Endothelial cell of umbilical vein (primary cell): ENCODE measurements at regions not wholly inside any gene's neighbourhood (a gene's known extent, or its start where the extent isn't known, plus 50 kb on each side); places are given as distances from the start of the nearest gene placed in this dataset.

Experiments used
- BruUV-seq: library from RNA; stranded (reverse); fragments of 400-500 nt; replicated peaks from 2 replicates; lab custom pipeline; 2021; lab: Mats Ljungman, UMichigan
- CTCF ChIA-PET: fragments of 300-600, 350-600 bp; sonication (Branson Sonifier 250); formaldehyde crosslinking; loops from one replicate; lab custom pipeline; 2021; ENCODE audit warnings: antibody characterized with exemption, inconsistent platforms; lab: Charles Lee
- POLR2A ChIA-PET: fragments of 300-600, 350-600 bp; sonication (Branson Sonifier 250); formaldehyde crosslinking; loops from one replicate; lab custom pipeline; 2021; ENCODE audit warnings: antibody characterized with exemption, inconsistent platforms; lab: Charles Lee
- DNase-seq: peaks from one replicate; pipeline ENCODE4 v3.0.0-alpha.2; 2011; ENCODE audit warnings: low read depth, low spot score
- FAIRE-seq: peaks from 2 replicates; lab custom pipeline; 2011; peaks lifted over from hg19 to GRCh38; lab: Jason Lieb, UNC
- H2AFZ ChIP-seq: 2 replicates; pipeline ENCODE4 v1.6.0; 2012; ENCODE audit warnings: low read depth, low read length, control low read depth, inconsistent platforms
- H3K27ac ChIP-seq: 2 replicates; pipeline ENCODE4 v1.5.1; 2011; ENCODE audit warnings: low read depth, mild to moderate bottlenecking, control low read depth, low read length, moderate library complexity; ENCODE audit not compliant: insufficient read depth
- H3K27me3 ChIP-seq, 2 experiments: 2 replicates each; pipeline versions ENCODE4 v1.6.0 to v1.6.1; 2011; ENCODE audit warnings: low read length in 2 of 2, mixed read lengths in 1 of 2; ENCODE audit not compliant: control insufficient read depth in 2 of 2, insufficient read depth in 2 of 2
- H3K36me3 ChIP-seq, 2 experiments: 2 replicates in 1 of 2; 3 replicates in 1 of 2; pipeline ENCODE4 v1.5.1; 2011; ENCODE audit warnings: low read length in 2 of 2, mild to moderate bottlenecking in 1 of 2, moderate library complexity in 1 of 2; ENCODE audit not compliant: control insufficient read depth in 2 of 2, insufficient read depth in 2 of 2; ENCODE audit errors: extremely low read depth in 1 of 2
- H3K4me1 ChIP-seq: 3 replicates; pipeline ENCODE4 v1.5.1; 2011; ENCODE audit warnings: mild to moderate bottlenecking, low read length; ENCODE audit not compliant: control insufficient read depth, insufficient read depth; ENCODE audit errors: extremely low read depth
- H3K4me2 ChIP-seq: 2 replicates; pipeline ENCODE4 v1.6.1; 2011; ENCODE audit warnings: low read length, control low read depth, mixed read lengths; ENCODE audit not compliant: insufficient read depth
- H3K4me3 ChIP-seq, 3 experiments: fragments of 200-600 bp in 1 of 3; sonication (generic), shearing (Covaris generic) in 1 of 3; replicated peaks in 1 of 3; 2 replicates each; pipeline ENCODE4 v1.5.1; 2011 to 2016; ENCODE audit warnings: control low read depth in 3 of 3, low read length in 3 of 3, mild to moderate bottlenecking in 2 of 3, inconsistent platforms in 1 of 3, low read depth in 1 of 3, moderate library complexity in 1 of 3; ENCODE audit not compliant: insufficient read depth in 1 of 3
- H3K79me2 ChIP-seq: 2 replicates; pipeline ENCODE4 v1.6.0; 2012; ENCODE audit warnings: low read length, inconsistent platforms; ENCODE audit not compliant: control insufficient read depth, insufficient read depth
- H3K9ac ChIP-seq: replicated peaks from 2 replicates; pipeline ENCODE3; 2011; ENCODE audit warnings: low read length, control low read depth; ENCODE audit not compliant: insufficient read depth; ENCODE audit errors: extremely low read depth
- H3K9me1 ChIP-seq: replicated peaks from 3 replicates; pipeline ENCODE4 v1.6.0; 2011; ENCODE audit warnings: mild to moderate bottlenecking, low read length; ENCODE audit not compliant: control insufficient read depth, insufficient read depth; ENCODE audit errors: extremely low read depth
- H3K9me3 ChIP-seq: replicated peaks from 2 replicates; pipeline ENCODE4 v1.5.1; 2012; ENCODE audit warnings: low read length, inconsistent platforms; ENCODE audit not compliant: control insufficient read depth, insufficient read depth
- H4K20me1 ChIP-seq: replicated peaks from 2 replicates; pipeline ENCODE3; 2011; ENCODE audit warnings: mild to moderate bottlenecking, low read length; ENCODE audit not compliant: control insufficient read depth, insufficient read depth; ENCODE audit errors: extremely low read depth
- EZH2 ChIP-seq: IDR thresholded peaks from 2 replicates; pipeline ENCODE4 v1.6.1; 2012; ENCODE audit warnings: borderline replicate concordance, low read depth, mild to moderate bottlenecking, moderate library complexity, low read length, inconsistent platforms; ENCODE audit not compliant: severe bottlenecking
- FOS ChIP-seq: IDR thresholded peaks from 2 replicates; pipeline ENCODE4 v1.6.1; 2011; ENCODE audit warnings: mild to moderate bottlenecking, low read length, moderate library complexity, borderline replicate concordance; ENCODE audit not compliant: insufficient read depth
- JUN ChIP-seq: IDR thresholded peaks from 2 replicates; pipeline ENCODE4 v1.6.1; 2011; ENCODE audit warnings: borderline replicate concordance, low read depth; ENCODE audit not compliant: insufficient read length, insufficient read depth
- MYC ChIP-seq: IDR thresholded peaks from one replicate; pipeline ENCODE4 v1.6.1; 2011; ENCODE audit warnings: mild to moderate bottlenecking, low read depth, low read length
- POLR2A ChIP-seq: IDR thresholded peaks from 2 replicates; pipeline ENCODE4 v1.6.1; 2012; ENCODE audit warnings: low read depth, mild to moderate bottlenecking, control low read depth, low read length
- POLR2AphosphoS5 ChIP-seq: IDR thresholded peaks from 2 replicates; pipeline ENCODE4 v1.6.1; 2012; ENCODE audit warnings: low read depth, mild to moderate bottlenecking, control low read depth, low read length, moderate library complexity; ENCODE audit not compliant: insufficient read depth
- dilution Hi-C: fragments of 300-500 bp; cut with MboI; formaldehyde crosslinking; loops from one replicate; pipeline ENCODE4 v1.15.0; 2019; ENCODE audit warnings: low sequenced_read_pairs; ENCODE audit not compliant: extremely low pct_ligation_motif_present
- intact Hi-C: fragments of 100-400 bp; cut with micrococcal nuclease; formaldehyde crosslinking; loops from one replicate; pipeline ENCODE4 v1.10.0; 2022
- TF ChIP-seq, protein P1 (sequence below): IDR thresholded peaks from 2 replicates; pipeline ENCODE4 v1.6.1; 2011; ENCODE audit not compliant: insufficient read depth, insufficient read length
- TF ChIP-seq, protein P2 (sequence below), 2 donors: IDR thresholded peaks; 1 replicate in 1 of 2; 2 replicates in 1 of 2; pipeline ENCODE4 v1.5.1; 2011; ENCODE audit warnings: low read length in 2 of 2, mild to moderate bottlenecking in 2 of 2, moderate library complexity in 2 of 2, control low read depth in 1 of 2, inconsistent platforms in 1 of 2, low read depth in 1 of 2; ENCODE audit not compliant: insufficient read depth in 1 of 2; ENCODE audit errors: extremely low read depth in 1 of 2

DNA sequence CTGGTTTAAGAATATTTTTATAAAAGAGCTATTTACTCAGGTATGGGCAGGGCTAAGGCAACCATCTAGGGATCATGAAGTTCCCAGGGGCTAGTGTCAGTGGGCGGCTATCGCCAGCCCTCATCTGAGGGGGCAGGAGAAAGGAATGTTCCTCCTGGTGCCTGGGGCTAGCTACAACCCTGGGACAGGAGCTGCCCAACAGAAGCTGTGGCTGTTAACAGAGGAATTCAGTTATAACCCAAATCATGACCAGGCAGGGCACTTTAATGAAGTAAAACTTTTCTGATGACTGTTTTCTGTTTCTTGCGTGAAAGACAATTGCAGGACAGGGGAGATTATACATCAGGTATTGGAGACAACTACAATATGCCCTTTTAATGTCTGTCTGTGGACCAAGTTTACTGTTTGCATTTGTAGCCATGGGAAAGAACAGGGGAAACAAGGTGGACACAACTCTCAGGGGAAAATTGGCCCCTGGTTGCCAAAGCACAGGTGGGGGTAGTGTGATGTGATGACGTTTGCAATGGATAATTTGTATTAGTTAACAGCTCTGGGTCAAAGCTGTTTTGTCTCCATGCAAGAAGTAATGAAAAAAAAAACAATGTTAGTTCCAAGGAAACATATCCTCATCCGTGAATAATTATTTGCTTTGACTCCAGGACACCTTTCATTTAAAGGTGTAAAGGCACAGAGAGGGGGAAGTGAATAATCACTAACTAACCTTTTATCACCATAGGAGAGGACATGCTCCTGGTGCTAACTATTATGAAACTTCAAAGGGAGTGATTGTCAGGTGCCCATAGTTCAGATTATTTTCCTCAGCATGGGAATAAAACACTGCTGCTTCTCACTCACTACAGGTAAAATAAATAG, 105.2 kb downstream of the TSEN15 start:
- POLR2A ChIA-PET: no interaction called here
- dilution Hi-C loops (no loop called here), intact Hi-C loops (no loop called here)
- H3K9ac ChIP-seq: no peak overlapping the region
- H3K27ac ChIP-seq: no peak overlapping the region
- no TSS peak for BruUV-seq
- H3K79me2 ChIP-seq: no peaks in the 10 kb centered on the region
- TF ChIP-seq JUN (no peak), EZH2 (no peak), MYC (no peak), POLR2A (no peak), POLR2AphosphoS5 (no peak), FOS (no peak)
- TF ChIP-seq, protein P1, sequence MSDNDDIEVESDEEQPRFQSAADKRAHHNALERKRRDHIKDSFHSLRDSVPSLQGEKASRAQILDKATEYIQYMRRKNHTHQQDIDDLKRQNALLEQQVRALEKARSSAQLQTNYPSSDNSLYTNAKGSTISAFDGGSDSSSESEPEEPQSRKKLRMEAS: no peak
- TF ChIP-seq, protein P2, sequence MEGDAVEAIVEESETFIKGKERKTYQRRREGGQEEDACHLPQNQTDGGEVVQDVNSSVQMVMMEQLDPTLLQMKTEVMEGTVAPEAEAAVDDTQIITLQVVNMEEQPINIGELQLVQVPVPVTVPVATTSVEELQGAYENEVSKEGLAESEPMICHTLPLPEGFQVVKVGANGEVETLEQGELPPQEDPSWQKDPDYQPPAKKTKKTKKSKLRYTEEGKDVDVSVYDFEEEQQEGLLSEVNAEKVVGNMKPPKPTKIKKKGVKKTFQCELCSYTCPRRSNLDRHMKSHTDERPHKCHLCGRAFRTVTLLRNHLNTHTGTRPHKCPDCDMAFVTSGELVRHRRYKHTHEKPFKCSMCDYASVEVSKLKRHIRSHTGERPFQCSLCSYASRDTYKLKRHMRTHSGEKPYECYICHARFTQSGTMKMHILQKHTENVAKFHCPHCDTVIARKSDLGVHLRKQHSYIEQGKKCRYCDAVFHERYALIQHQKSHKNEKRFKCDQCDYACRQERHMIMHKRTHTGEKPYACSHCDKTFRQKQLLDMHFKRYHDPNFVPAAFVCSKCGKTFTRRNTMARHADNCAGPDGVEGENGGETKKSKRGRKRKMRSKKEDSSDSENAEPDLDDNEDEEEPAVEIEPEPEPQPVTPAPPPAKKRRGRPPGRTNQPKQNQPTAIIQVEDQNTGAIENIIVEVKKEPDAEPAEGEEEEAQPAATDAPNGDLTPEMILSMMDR (IDR thresholded peaks at IDR 0.05; ENCODE audit: extremely low read depth in 1 of 2, insufficient read depth in 1 of 2, low read depth in 1 of 2, low read length in 2 of 2): no peak
- H3K4me1 ChIP-seq: peaks cover 24% of the 10 kb centered on the region
- no peak for FAIRE-seq
- no peaks in the 10 kb centered on the region for H3K36me3 ChIP-seq
- H2AFZ ChIP-seq: no peak overlapping the region
- H3K9me1 ChIP-seq: no peaks in the 10 kb centered on the region
- no peak for DNase-seq
- no peaks in the 10 kb centered on the region for H4K20me1 ChIP-seq
- no peaks in the 10 kb centered on the region for H3K27me3 ChIP-seq
- no peak overlapping the region for H3K4me3 ChIP-seq
- no peak overlapping the region for H3K4me2 ChIP-seq
- CTCF ChIA-PET: no interaction called here
- no peaks in the 10 kb centered on the region for H3K9me3 ChIP-seq
